T-helper 22 cell (primary cell): ENCODE measurements at regions not wholly inside any gene's neighbourhood (a gene's known extent, or its start where the extent isn't known, plus 50 kb on each side); places are given as distances from the start of the nearest gene placed in this dataset.

Experiments
- DNase-seq: peaks from one replicate; pipeline ENCODE4 v3.0.0-alpha.2; 2020; ENCODE audit warnings: low read depth

GRCh38 chr10:90975096-90975495 is 54.2 kb upstream of the ANKRD1 start:
- no peak for DNase-seq

- DNase-seq: no peak
Observed at GRCh38 chr10:90977162-90977854, 56.4 kb upstream of the ANKRD1 start.

DNA sequence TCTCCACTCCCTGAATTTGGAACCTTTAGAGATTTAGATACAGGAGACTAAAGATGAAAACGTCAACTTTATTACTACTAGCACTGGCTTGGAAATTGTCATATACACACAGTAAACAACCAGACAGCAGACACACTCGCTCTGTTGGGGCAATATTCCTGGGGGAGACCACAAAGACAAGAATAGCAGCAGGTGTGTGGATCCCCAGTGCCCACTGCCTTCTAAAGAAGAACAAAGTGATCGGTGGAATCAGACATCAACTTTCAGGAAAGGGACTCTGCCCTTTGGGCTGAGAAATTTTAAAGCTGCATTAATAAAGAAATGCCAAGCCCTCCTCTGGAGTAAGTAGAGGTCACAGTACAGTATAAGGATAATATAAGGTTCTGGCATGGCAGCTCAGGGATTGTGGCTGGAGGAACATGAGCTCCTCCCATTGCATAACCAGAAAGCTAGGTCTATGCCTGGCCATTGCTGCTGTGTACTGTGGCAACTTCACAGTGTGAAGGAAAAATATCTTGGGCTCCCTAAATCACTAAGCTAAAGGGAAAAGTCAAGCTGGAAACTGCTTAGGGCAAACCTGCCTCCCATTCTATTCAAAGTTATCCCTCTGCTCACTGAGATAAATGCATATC is 57.1 kb upstream of the ANKRD1 start:
- no peak for DNase-seq

- DNase-seq: no peak
Observed at GRCh38 chr10:90982406-90983008, 61.6 kb upstream of the ANKRD1 start.

DNA sequence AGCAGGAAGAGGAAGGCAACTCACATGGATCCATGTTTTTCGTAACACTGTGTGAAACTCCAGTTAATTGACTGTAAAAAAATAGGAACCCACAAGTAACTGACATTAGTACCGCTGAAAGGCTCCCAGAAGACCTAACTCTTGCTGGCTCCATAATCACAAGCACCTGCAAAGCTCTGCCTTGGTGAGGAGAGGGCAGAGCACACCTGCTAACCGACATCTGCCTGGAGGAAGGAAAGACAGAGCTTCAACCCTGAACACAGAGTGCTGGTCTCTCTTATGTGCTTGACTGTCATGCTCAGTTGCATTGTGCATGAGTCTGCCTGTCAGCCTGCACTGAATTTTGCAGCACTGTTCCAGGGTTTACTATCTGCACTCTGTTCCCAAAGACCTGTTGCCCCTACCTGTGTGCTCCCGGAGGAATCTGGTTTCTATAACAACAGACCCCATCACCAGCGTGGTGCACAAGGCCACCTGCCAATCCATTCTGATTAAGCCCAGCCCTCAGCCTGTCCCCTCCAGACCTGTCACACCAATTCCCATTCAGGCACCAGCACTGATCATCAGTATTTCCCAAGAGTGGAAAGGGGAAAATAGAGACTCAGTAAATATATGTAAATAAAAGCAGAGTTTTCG is 63.1 kb upstream of the ANKRD1 start:
- DNase-seq: no peak

GRCh38 chr10:90984898-90985297 is 64.0 kb upstream of the ANKRD1 start:
- no peak for DNase-seq

- DNase-seq: no peak
Observed at GRCh38 chr10:90985321-90985933, 64.5 kb upstream of the ANKRD1 start.

DNA sequence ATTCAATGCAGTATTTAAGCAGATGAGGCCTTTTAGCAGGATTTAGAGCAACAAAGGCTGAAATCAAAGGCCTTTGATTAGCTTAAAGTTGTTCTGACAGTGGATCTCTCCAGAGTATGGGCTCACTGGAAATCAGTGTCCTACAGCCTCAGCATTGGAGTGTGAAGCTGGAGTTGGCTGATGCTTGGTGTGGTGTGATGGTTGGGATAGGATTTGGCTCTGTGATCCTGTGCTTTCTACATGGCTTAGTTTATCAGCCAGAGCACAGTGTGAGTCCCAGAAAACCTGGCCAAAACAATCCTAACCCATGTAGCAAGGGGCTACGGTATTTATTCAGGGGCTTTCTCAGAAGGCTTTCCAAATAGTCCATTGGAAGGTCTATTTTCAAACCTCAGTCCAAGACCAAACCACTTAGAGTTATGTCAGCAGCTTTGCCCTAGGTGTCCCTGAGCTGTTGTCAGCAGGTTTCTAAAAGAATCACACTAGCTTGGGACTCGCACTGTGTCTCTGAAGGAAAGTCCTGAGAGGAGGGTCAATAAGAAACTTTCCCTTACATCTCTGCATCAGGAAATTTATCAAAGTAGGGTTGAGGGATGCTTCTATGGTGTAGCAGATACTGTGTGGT is 65.4 kb upstream of the ANKRD1 start:
- no peak for DNase-seq

DNA sequence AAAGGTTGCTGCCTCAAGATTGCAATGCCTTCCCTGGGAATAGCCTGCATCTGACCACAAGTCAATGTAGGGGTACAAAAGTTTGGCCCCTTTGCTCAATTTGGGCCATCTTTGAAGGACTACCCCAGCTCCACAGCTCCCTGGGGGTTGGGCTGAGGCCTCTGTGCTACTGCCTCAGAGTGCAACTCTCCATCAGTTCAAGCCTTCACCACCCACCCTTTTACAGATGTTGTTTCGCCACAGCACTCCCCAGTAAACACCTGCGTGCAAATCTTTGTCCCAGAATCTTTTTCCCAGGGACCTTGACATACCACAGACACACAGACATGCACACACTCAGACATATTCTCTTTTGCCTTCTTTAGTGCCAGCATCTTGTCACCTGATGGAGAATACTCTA is 66.0 kb upstream of the ANKRD1 start:
- no peak for DNase-seq

DNA sequence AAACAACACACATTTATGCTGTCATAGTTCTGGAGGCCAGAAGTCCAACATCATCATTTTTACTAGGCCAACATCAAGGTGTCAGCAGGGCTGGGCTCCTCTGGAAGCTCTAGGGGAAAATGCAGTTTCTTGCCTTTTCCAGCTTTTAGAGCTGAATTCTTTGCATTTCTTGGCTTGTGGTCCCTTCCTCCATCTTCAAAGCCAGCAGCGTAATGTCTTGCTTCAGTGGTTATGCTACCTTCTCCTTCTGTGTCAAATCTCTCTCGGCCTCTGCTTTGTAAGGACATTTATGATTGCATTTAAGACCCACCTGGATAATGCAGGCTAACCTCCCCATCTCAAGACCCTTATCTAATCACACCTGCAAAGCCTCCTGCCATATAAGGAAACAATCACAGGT is 66.5 kb upstream of the ANKRD1 start:
- DNase-seq: no peak

GRCh38 chr10:90988024-90988423 is 67.1 kb upstream of the ANKRD1 start:
- no peak for DNase-seq

GRCh38 chr10:90988802-90989201 is 67.9 kb upstream of the ANKRD1 start:
- no peak for DNase-seq

DNA sequence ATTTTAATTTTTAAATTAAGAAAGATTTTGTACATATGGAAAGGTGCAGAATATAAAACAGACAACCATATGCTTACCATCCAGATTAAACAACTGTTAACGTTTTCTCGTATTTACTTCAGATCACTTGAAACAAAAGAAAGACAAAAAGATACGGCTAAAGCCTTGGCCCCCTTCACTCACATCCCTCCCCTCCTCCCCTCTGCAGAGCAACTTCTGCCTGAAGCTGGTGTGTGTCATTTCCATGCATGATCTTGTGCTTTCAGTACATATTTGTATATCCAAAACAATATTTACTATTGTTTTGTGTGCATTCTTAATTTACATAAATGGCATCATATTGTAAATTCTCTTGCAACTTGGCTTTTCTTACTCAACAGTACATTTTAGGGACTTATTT is 68.5 kb upstream of the ANKRD1 start:
- no peak for DNase-seq

- no peak for DNase-seq
Observed at GRCh38 chr10:90992462-90992861, 71.6 kb upstream of the ANKRD1 start.

GRCh38 chr10:90993340-90993739 is 72.5 kb upstream of the ANKRD1 start:
- no peak for DNase-seq

DNA sequence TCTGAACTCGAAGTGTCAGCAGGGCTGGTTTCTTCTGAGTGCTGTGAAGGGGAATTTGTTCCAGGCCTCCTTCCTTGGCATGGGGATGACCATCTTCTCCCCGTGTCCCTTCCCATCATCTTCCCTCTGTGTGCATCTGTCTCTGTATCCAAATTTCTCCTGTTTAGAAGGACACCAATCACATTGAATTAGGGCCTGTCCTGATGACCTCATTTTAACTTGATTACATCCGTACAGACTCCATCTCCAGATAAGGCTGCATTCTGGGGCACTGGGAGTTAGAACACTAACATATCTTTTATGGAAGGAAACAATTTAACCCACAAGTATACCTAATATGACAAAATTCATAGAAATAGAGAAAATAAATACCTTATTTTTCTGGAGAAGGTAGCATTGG is 76.8 kb upstream of the ANKRD1 start:
- no peak for DNase-seq

DNA sequence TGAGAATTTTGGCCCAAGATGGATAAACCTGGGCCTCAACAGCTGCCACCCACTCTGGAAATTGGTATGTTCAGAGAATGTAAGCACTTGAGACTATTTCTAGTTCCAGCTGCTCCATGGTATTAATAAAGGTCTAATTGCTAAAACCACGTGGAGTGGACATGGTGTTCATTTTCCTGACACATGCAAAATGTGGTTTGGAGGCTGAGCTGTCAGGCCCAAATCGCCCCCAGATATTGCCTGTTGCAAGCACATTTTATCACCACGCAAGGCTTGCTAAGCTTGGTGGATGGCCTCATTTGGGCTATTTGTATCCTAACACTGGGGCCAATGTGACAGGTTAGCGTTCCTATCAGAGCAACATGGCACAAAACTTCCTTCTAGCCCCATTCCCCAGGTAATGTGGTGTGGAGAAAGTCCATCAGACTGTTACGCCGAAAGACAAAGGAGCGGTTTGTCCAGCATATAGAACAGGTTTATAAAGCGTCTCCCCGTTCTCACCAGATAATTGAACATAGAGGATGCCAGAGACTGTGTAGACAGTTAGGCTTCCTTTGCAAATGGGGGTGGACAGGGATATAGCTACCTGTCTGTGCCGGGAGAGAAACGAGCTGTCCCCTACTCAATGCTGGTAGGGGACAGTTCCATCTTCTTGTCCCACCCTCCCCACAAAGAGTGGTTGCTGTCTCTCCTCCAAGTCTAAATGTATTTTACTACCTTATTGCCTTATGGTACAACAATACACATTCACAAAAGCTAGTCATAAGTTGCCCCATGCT is 78.0 kb upstream of the ANKRD1 start:
- DNase-seq: no peak

DNA sequence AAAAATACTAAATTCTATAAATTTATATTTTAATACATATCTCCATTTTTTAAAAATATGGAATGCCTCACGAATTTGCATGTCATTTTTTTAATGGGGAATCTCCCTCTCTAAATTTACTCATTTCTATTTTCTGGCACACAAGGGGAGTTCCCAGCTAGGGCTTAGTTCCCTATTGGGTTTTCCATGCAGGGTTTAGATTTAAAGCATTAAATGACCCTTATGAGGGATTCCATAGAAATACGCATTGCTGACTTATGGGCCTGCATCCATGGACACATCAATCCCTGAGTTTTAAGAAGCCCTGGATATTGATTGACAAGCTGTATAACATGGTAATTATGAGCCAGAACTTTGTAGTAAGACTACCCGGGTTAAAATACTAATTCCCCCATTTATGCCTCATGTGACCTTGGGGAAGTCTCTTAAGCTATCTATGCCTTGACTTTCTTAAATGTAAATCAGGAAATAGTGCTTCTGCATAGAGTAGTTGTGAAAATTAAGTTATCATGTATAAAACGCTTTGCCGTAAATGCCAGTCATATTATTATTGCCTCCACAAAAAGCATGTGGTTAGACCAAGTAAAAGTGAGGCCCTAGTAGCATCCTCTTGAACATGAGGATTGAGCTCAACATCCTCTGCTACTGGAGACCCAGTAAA is 78.8 kb upstream of the ANKRD1 start:
- DNase-seq: no peak

DNA sequence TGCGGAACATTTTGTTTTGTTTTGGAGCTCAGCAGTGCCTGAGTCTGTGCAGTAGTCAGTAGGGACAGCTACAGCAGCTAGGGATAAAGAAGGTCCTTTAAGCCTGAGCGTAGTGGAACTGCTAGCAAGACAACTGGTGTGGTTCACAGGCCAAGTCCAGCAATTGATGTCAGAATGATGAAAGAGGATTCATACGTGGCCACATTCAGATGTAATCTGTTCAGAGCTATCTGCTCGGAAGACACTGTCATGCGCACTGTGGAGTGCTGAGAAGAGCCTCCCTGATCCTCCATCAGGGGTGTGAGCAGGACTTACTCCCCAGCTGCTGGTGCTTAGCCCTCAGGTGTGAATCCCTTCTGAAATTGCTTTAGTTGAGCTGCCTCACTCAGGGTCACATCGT is 79.6 kb upstream of the ANKRD1 start:
- no peak for DNase-seq

GRCh38 chr10:91000985-91001384 is 80.1 kb upstream of the ANKRD1 start:
- no peak for DNase-seq

DNA sequence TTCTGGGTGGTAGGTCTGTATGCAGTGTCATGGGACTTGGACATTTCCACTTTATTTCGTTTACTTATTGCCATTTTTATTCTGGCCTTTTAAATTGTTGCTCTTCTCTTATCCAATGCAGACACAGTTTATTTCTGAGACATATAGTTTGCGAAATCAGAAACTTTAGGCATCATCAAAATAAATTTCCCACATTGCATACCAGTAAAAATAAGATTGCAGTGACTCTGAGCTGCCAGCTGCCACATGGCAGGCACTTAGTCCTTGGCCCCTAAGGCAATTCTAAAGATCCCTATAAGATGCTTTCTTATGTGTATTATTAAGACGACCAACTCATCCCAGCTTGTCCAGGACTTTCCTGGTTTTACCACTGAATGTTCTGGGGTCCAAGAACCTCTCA is 81.8 kb upstream of the ANKRD1 start:
- DNase-seq: no peak
